ENCODE measurements at regions not wholly inside any gene's neighbourhood (a gene's known extent, or its start where the extent isn't known, plus 50 kb on each side); places are given as distances from the start of the nearest gene placed in this dataset.

GRCh38 chr9:16252616-16253015, 617.9 kb downstream of the BNC2 start:
- DNase-seq, result no peak

GRCh38 chr9:16254674-16255073, 615.8 kb downstream of the BNC2 start:
- no peak for DNase-seq

- no peak for DNase-seq
Measured at GRCh38 chr9:16255217-16255616, 615.3 kb downstream of the BNC2 start.

GRCh38 chr9:16257604-16258003, 612.9 kb downstream of the BNC2 start:
- DNase-seq, result no peak

- no peak for DNase-seq
Measured at GRCh38 chr9:16258191-16258590, 612.3 kb downstream of the BNC2 start.

GRCh38 chr9:16258708-16259107, 611.8 kb downstream of the BNC2 start:
- DNase-seq, result no peak

GRCh38 chr9:16262477-16263261, 607.8 kb downstream of the BNC2 start:
- no peak for DNase-seq

- DNase-seq, result no peak
Measured at GRCh38 chr9:16265688-16266087, 604.8 kb downstream of the BNC2 start.

GRCh38 chr9:16266648-16267276, 603.7 kb downstream of the BNC2 start:
- DNase-seq, result no peak

GRCh38 chr9:16267281-16268066, 603.0 kb downstream of the BNC2 start:
- no peak for DNase-seq

- no peak for DNase-seq
Measured at GRCh38 chr9:16268067-16268881, 602.2 kb downstream of the BNC2 start.

GRCh38 chr9:16271967-16272366, 598.5 kb downstream of the BNC2 start:
- DNase-seq, result no peak

GRCh38 chr9:16272776-16273175, 597.7 kb downstream of the BNC2 start:
- no peak for DNase-seq

- no peak for DNase-seq
Measured at GRCh38 chr9:16275795-16276624, 594.5 kb downstream of the BNC2 start.

- no peak for DNase-seq
Measured at GRCh38 chr9:16276866-16277265, 593.6 kb downstream of the BNC2 start.

GRCh38 chr9:16277471-16277960, 593.0 kb downstream of the BNC2 start:
- no peak for DNase-seq

GRCh38 chr9:16278326-16278999, 592.0 kb downstream of the BNC2 start:
- no peak for DNase-seq

GRCh38 chr9:16281707-16282106, 588.8 kb downstream of the BNC2 start:
- DNase-seq, result no peak

- DNase-seq, result no peak
Measured at GRCh38 chr9:16282216-16282615, 588.3 kb downstream of the BNC2 start.

GRCh38 chr9:16282718-16283117, 587.8 kb downstream of the BNC2 start:
- no peak for DNase-seq

GRCh38 chr9:16286160-16286559, 584.3 kb downstream of the BNC2 start:
- DNase-seq, result no peak

Measured in stimulated activated CD4-positive, alpha-beta T cell treated with anti-CD3 and anti-CD28 coated beads, Interleukin-1b, Interleukin-23, amount 100 ng/mL, for 48 hours (primary cell).